ENCODE measurements at regions not wholly inside any gene's neighbourhood (a gene's known extent, or its start where the extent isn't known, plus 50 kb on each side); places are given as distances from the start of the nearest gene placed in this dataset.

- TF ChIP-seq CTCF (IDR thresholded peaks at IDR 0.05): no peak
- DNase-seq (ENCODE audit: low spot score): no peak
- no peak for ATAC-seq (ENCODE audit: low FRiP score)
These were observed 112.8 kb upstream of the NR3C1 start for GRCh38 chr5:143516249-143516648.

- ATAC-seq (ENCODE audit: low FRiP score) (no peak), DNase-seq (ENCODE audit: low spot score) (no peak)
- TF ChIP-seq CTCF (IDR thresholded peaks at IDR 0.05): no peak
These were observed 112.3 kb upstream of the NR3C1 start for GRCh38 chr5:143515829-143516228.

GRCh38 chr5:143514616-143515335, 111.3 kb upstream of the NR3C1 start:
- TF ChIP-seq CTCF (IDR thresholded peaks at IDR 0.05): no peak
- DNase-seq (ENCODE audit: low spot score) (no peak), ATAC-seq (ENCODE audit: low FRiP score) (no peak)

GRCh38 chr5:143513720-143514119, 110.2 kb upstream of the NR3C1 start:
- ATAC-seq (ENCODE audit: low FRiP score) (no peak), DNase-seq (ENCODE audit: low spot score) (no peak)
- no peak for TF ChIP-seq CTCF (IDR thresholded peaks at IDR 0.05)

- DNase-seq (ENCODE audit: low spot score) (no peak), ATAC-seq (ENCODE audit: low FRiP score) (no peak)
- TF ChIP-seq CTCF (IDR thresholded peaks at IDR 0.05): no peak
These were observed 108.2 kb upstream of the NR3C1 start for GRCh38 chr5:143511736-143512135.

- no peak for DNase-seq (ENCODE audit: low spot score)
- no peak for TF ChIP-seq CTCF (IDR thresholded peaks at IDR 0.05)
- no peak for ATAC-seq (ENCODE audit: low FRiP score)
These were observed 106.3 kb upstream of the NR3C1 start for GRCh38 chr5:143509758-143510221.

GRCh38 chr5:143506836-143507552, 103.5 kb upstream of the NR3C1 start:
- DNase-seq (ENCODE audit: low spot score) (no peak), ATAC-seq (ENCODE audit: low FRiP score) (peak; percentile 98)
- no peak for TF ChIP-seq CTCF (IDR thresholded peaks at IDR 0.05)
